ENCODE measurements at regions not wholly inside any gene's neighbourhood (a gene's known extent, or its start where the extent isn't known, plus 50 kb on each side); places are given as distances from the start of the nearest gene placed in this dataset.

DNA sequence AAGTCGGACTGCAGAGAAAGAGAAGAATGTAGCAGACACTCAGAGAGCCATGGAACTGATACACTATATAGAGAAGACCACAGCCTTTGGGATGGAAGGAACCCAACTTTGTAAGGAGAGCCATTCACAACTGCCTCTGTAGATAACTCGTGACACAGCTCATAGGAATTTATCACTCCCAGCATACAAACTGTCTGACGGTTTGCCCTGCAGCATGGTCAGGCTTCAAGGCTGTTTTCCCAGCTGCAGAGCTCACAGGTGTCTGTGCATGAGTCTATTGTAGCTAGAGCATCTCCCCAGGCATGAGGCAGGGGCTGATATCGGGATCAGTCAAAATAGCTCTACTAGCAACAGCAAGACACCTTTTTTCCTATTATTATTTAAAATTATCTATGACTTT lies 130.5 kb upstream of the DTNBP1 start:
- peak; percentile 63 for DNase-seq (ENCODE audit: low read depth, low spot score)
- in situ Hi-C loops (cut with HindIII; ENCODE audit: low sequenced_read_pairs): no loop called here
- TF ChIP-seq, protein P1, sequence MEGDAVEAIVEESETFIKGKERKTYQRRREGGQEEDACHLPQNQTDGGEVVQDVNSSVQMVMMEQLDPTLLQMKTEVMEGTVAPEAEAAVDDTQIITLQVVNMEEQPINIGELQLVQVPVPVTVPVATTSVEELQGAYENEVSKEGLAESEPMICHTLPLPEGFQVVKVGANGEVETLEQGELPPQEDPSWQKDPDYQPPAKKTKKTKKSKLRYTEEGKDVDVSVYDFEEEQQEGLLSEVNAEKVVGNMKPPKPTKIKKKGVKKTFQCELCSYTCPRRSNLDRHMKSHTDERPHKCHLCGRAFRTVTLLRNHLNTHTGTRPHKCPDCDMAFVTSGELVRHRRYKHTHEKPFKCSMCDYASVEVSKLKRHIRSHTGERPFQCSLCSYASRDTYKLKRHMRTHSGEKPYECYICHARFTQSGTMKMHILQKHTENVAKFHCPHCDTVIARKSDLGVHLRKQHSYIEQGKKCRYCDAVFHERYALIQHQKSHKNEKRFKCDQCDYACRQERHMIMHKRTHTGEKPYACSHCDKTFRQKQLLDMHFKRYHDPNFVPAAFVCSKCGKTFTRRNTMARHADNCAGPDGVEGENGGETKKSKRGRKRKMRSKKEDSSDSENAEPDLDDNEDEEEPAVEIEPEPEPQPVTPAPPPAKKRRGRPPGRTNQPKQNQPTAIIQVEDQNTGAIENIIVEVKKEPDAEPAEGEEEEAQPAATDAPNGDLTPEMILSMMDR (IDR thresholded peaks at IDR 0.05; ENCODE audit: low read depth, low read length): no peak
- H3K4me3 ChIP-seq (ENCODE audit: low read depth, low read length): no peak overlapping the region

- TF ChIP-seq, protein P1 (IDR thresholded peaks at IDR 0.05; ENCODE audit: low read depth, low read length): no peak
- in situ Hi-C loops (cut with HindIII; ENCODE audit: low sequenced_read_pairs): no loop called here
- H3K4me3 ChIP-seq (ENCODE audit: low read depth, low read length): no peak overlapping the region
- no peak for DNase-seq (ENCODE audit: low read depth, low spot score)
Measured at GRCh38 chr6:15792842-15793241, 130.0 kb upstream of the DTNBP1 start.

DNA sequence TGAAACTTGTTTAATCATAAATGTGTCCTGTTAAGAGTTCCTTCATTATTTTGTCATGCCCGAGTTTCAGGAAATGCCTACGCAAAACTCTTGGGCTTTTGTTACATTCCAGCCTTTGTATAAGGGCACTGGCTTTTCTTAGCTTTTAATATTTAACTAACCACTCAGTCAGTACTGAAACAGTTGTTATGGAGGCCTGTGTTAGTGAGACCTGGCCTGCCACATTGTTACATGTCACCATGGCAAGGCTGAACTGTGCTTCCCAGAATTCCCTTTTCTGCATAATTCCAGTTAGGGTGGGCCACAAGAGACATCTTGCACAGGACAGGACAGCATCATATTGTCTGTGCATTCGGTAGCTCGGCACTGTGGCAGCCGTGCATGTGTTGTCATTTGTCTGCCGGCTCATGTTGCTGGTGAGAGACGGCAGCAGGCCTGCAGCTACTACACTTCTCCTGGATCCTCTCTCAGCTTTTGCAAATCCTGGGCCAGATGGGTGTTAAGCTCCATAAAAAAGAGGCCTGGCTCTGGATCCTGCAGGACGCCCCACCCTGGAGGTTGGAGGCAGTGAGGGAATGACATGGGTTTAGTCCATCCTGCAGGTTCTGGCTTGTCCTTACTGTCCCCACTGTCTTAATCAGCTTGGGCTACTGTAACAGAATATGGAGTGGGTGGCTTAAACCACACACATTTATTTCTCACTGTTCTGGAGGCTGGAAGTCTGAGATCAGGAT lies 128.8 kb upstream of the DTNBP1 start:
- DNase-seq (ENCODE audit: low read depth, low spot score): no peak
- in situ Hi-C loops (cut with HindIII; ENCODE audit: low sequenced_read_pairs): no loop called here
- TF ChIP-seq, protein P1 (IDR thresholded peaks at IDR 0.05; ENCODE audit: low read depth, low read length): no peak
- H3K4me3 ChIP-seq (ENCODE audit: low read depth, low read length): no peak overlapping the region

DNA sequence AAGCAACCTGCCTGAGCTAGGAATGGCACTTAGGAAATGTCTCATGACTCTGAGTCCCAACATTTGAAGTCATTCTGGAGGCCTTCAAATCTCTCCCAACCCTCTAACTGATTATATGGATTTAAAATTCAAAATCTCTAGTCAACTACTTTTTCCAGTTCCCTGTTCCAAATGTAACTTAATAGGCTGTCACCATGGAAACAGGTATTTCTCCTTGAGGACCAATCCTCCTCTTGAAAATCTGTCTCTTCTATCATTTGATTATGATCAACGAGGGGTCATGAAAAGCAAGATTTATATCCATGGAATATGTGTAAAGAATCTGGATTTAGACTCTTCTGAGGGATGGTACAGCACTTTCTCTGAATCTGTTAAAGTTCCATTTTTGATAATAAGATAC lies 127.3 kb upstream of the DTNBP1 start:
- TF ChIP-seq, protein P1 (IDR thresholded peaks at IDR 0.05; ENCODE audit: low read depth, low read length): no peak
- in situ Hi-C loops (cut with HindIII; ENCODE audit: low sequenced_read_pairs): no loop called here
- H3K4me3 ChIP-seq (ENCODE audit: low read depth, low read length): no peak overlapping the region
- no peak for DNase-seq (ENCODE audit: low read depth, low spot score)

- in situ Hi-C loops (cut with HindIII; ENCODE audit: low sequenced_read_pairs): no loop called here
- TF ChIP-seq, protein P1 (IDR thresholded peaks at IDR 0.05; ENCODE audit: low read depth, low read length): no peak
- H3K4me3 ChIP-seq (ENCODE audit: low read depth, low read length): no peak overlapping the region
- no peak for DNase-seq (ENCODE audit: low read depth, low spot score)
Measured at GRCh38 chr6:15786846-15787245, 124.0 kb upstream of the DTNBP1 start.

GRCh38 chr6:15783484-15783883 lies 120.7 kb upstream of the DTNBP1 start:
- TF ChIP-seq, protein P1 (IDR thresholded peaks at IDR 0.05; ENCODE audit: low read depth, low read length): no peak
- DNase-seq (ENCODE audit: low read depth, low spot score): no peak
- H3K4me3 ChIP-seq (ENCODE audit: low read depth, low read length): no peak overlapping the region
- in situ Hi-C loops (cut with HindIII; ENCODE audit: low sequenced_read_pairs): no loop called here

Data from astrocyte of the spinal cord (primary cell).